K562 (cell line): ENCODE measurements at regions not wholly inside any gene's neighbourhood (a gene's known extent, or its start where the extent isn't known, plus 50 kb on each side); places are given as distances from the start of the nearest gene placed in this dataset.

ENCODE experiments used
- ATAC-seq: fragments of 200-7000 bp; cut with Tn5 transposase; 3 replicates; pipeline ENCODE4 v1.9.1; 2020; ENCODE audit warnings: moderate library complexity
- BruUV-seq: library from RNA; stranded (reverse); fragments of 400-500 nt; replicated peaks from 2 replicates; lab custom pipeline; 2021; lab: Mats Ljungman, UMichigan
- CTCF ChIA-PET: fragments of 300-600 bp; formaldehyde crosslinking; extraction: SDS; loops from one replicate; lab custom pipeline; 2021; ENCODE audit warnings: low intra/inter-chr PET ratio; lab: Yijun Ruan, JAX
- POLR2A ChIA-PET: fragments of 300-600, 350-650 bp; sonication (Branson Sonifier 250); formaldehyde crosslinking; extraction: SDS; loops from one replicate; lab custom pipeline; 2021; ENCODE audit warnings: antibody characterized with exemption, inconsistent platforms; lab: Yijun Ruan, JAX
- DNase-seq, 4 experiments: peaks; one replicate each; pipeline versions ENCODE4 v3.0.0 to v3.0.0-alpha.2; 2011 to 2018; ENCODE audit warnings: low spot score in 3 of 4, mixed read lengths in 3 of 4; ENCODE audit errors: extremely low read depth in 1 of 4
- FAIRE-seq: peaks from 2 replicates; lab custom pipeline; 2011; peaks lifted over from hg19 to GRCh38; lab: Jason Lieb, UNC
- H2AFZ ChIP-seq: 2 replicates; pipeline ENCODE4 v1.6.0; 2011; ENCODE audit warnings: low read depth, low read length, control low read depth, inconsistent platforms
- H3K27ac ChIP-seq: fragments of 200-600 bp; 3 replicates; pipeline ENCODE4 v1.8.0; 2011; ENCODE audit warnings: low read depth, mild to moderate bottlenecking, control low read depth, inconsistent platforms, low read length, moderate library complexity, mixed read lengths; ENCODE audit errors: extremely low read depth
- H3K27me3 ChIP-seq, 2 experiments: fragments of 300-600 bp in 1 of 2; 2 replicates in 1 of 2; 3 replicates in 1 of 2; pipeline versions ENCODE4 v1.6.0 to v1.8.0; 2011; ENCODE audit warnings: inconsistent platforms in 2 of 2, low read length in 2 of 2, mild to moderate bottlenecking in 1 of 2, mixed read lengths in 1 of 2, moderate library complexity in 1 of 2; ENCODE audit not compliant: control insufficient read depth in 2 of 2, insufficient read depth in 2 of 2
- H3K36me3 ChIP-seq: fragments of 300-600 bp; 3 replicates; pipeline ENCODE4 v1.8.0; 2011; ENCODE audit warnings: mild to moderate bottlenecking, low read length, inconsistent platforms; ENCODE audit not compliant: control insufficient read depth, insufficient read depth
- H3K4me1 ChIP-seq, 2 experiments: fragments of 200-600 bp in 1 of 2; replicated peaks in 1 of 2; 2 replicates in 1 of 2; 3 replicates in 1 of 2; pipeline versions ENCODE4 v1.5.1 to v1.8.0; 2011; ENCODE audit warnings: inconsistent platforms in 2 of 2, low read length in 2 of 2, mild to moderate bottlenecking in 1 of 2, mixed read lengths in 1 of 2, moderate library complexity in 1 of 2; ENCODE audit not compliant: control insufficient read depth in 2 of 2, insufficient read depth in 2 of 2
- H3K4me2 ChIP-seq: 2 replicates; pipeline ENCODE4 v1.6.1; 2011; ENCODE audit warnings: low read length, control low read depth, inconsistent platforms, mixed read lengths; ENCODE audit not compliant: insufficient read depth
- H3K4me3 ChIP-seq: fragments of 200-600 bp; sonication (generic), shearing (Covaris generic); 2 replicates; pipeline ENCODE4 v1.5.1; 2016; ENCODE audit warnings: control low read depth, inconsistent platforms
- H3K79me2 ChIP-seq: fragments of 200-600 bp; 3 replicates; pipeline ENCODE4 v1.8.0; 2011; ENCODE audit warnings: low read length, inconsistent platforms; ENCODE audit not compliant: control insufficient read depth, insufficient read depth
- H3K9ac ChIP-seq, 2 experiments: 2 replicates each; pipeline versions ENCODE4 v1.6.0 to v1.6.1; 2011; ENCODE audit warnings: low read depth in 2 of 2, low read length in 2 of 2, control low read depth in 1 of 2, inconsistent platforms in 1 of 2, mild to moderate bottlenecking in 1 of 2, mixed read lengths in 1 of 2; ENCODE audit not compliant: insufficient read depth in 1 of 2
- H3K9me1 ChIP-seq: one replicate; pipeline ENCODE4 v1.6.0; 2011; ENCODE audit warnings: inconsistent platforms, mild to moderate bottlenecking, low read length, moderate library complexity; ENCODE audit not compliant: control insufficient read depth, insufficient read depth
- H3K9me3 ChIP-seq: replicated peaks from 2 replicates; pipeline ENCODE4 v1.5.1; 2011; ENCODE audit warnings: low read depth, low read length, inconsistent platforms; ENCODE audit not compliant: control insufficient read depth, insufficient read depth
- H4K20me1 ChIP-seq: replicated peaks from 2 replicates; pipeline ENCODE4 v1.6.1; 2011; ENCODE audit warnings: low read length, inconsistent platforms, mixed read lengths; ENCODE audit not compliant: control insufficient read depth, insufficient read depth
- DMBX1 ChIP-seq: fragments of 250-450 bp; sonication (Bioruptor Pico); IDR thresholded peaks from 2 replicates; pipeline ENCODE4 v1.8.0; 2022; ENCODE audit warnings: inconsistent platforms, mild to moderate bottlenecking, moderate library complexity, borderline replicate concordance
- ELF1 ChIP-seq: fragments of 200-800 bp; sonication (Bioruptor generic); IDR thresholded peaks from 2 replicates; pipeline ENCODE4 v1.6.1; 2016; ENCODE audit warnings: missing genetic modification characterization, missing compliant biosample characterization
- FOXK1 ChIP-seq: sonication (generic); formaldehyde crosslinking; IDR thresholded peaks from 2 replicates; pipeline ENCODE4 v1.8.0; 2022; ENCODE audit warnings: missing genetic modification reagents, mild to moderate bottlenecking, borderline replicate concordance
- HLTF ChIP-seq: fragments of 450-650 bp; IDR thresholded peaks from 2 replicates; pipeline ENCODE4 v1.6.1; 2016
- KLF1 ChIP-seq: fragments of 450-650 bp; IDR thresholded peaks from 2 replicates; pipeline ENCODE4 v1.6.1; 2016; ENCODE audit warnings: missing genetic modification characterization, missing compliant biosample characterization
- PHF21A ChIP-seq: fragments of 450-650 bp; IDR thresholded peaks from 2 replicates; pipeline ENCODE4 v1.6.1; 2017; ENCODE audit warnings: low read depth, borderline replicate concordance
- TGIF2 ChIP-seq: sonication (generic); formaldehyde crosslinking; IDR thresholded peaks from 2 replicates; pipeline ENCODE4 v1.8.1; 2022; ENCODE audit warnings: mild to moderate bottlenecking, missing genetic modification reagents, moderate library complexity
- THAP12 ChIP-seq: fragments of 250-450 bp; sonication (Bioruptor Pico); IDR thresholded peaks from 2 replicates; pipeline ENCODE4 v1.9.0; 2021; ENCODE audit warnings: mild to moderate bottlenecking, inconsistent platforms
- ZFP36 ChIP-seq: fragments of 150-350 bp; IDR thresholded peaks from 2 replicates; pipeline ENCODE4 v1.6.1; 2018; ENCODE audit warnings: low read length, low read depth; ENCODE audit not compliant: partially characterized antibody
- ZNF217 ChIP-seq: sonication (generic); formaldehyde crosslinking; IDR thresholded peaks from 2 replicates; pipeline ENCODE4 v1.8.0; 2022; ENCODE audit warnings: mild to moderate bottlenecking, missing genetic modification reagents
- ZNF3 ChIP-seq: fragments of 250-450 bp; sonication (Bioruptor Pico); IDR thresholded peaks from 2 replicates; pipeline ENCODE4 v1.5.0; 2021; ENCODE audit warnings: mild to moderate bottlenecking, moderate library complexity
- ZNF311 ChIP-seq: fragments of 250-450 bp; sonication (Bioruptor Pico); IDR thresholded peaks from 2 replicates; pipeline ENCODE4 v1.4.0; 2020; ENCODE audit warnings: mild to moderate bottlenecking, moderate library complexity
- ZNF384 ChIP-seq: IDR thresholded peaks from 2 replicates; pipeline ENCODE4 v1.6.1; 2012; ENCODE audit warnings: low read depth, low read length, improper control_type of control experiment
- WGBS: fragments of 100-300 bp; shearing (Covaris generic); methylation state at CpG from one replicate; pipeline ENCODE4 v1.1.6; 2016; ENCODE audit warnings: low coverage, mixed read lengths; ENCODE audit not compliant: insufficient coverage; ENCODE audit errors: missing lambda C conversion rate; 5-methylcytosine and 5-hydroxymethylcytosine counted together
- in situ Hi-C: fragments of 300-500 bp; cut with MboI; formaldehyde crosslinking; loops from 4 replicates; pipeline ENCODE4 v1.15.0; 2018; ENCODE audit warnings: inconsistent platforms, mixed read lengths
- intact Hi-C: fragments of 100-400 bp; cut with micrococcal nuclease; formaldehyde crosslinking; loops from 2 replicates; pipeline ENCODE4 v1.14.2; 2022
- TF ChIP-seq, protein P1 (sequence below): IDR thresholded peaks from 2 replicates; pipeline ENCODE4 v1.6.1; 2011; ENCODE audit not compliant: insufficient read length; ENCODE audit errors: extremely low read depth

- no peaks in the 10 kb centered on the region for H3K27me3 ChIP-seq
- no TSS peak for BruUV-seq
- H3K27ac ChIP-seq: no peak overlapping the region
- no peak overlapping the region for H3K4me3 ChIP-seq
- ChIA-PET POLR2A (no interaction called here), CTCF (no interaction called here)
- H3K4me1 ChIP-seq: no peaks in the 10 kb centered on the region
- no peak for ATAC-seq
- H3K4me2 ChIP-seq: no peak overlapping the region
- in situ Hi-C loops: no loop called here
- H3K36me3 ChIP-seq: no peaks in the 10 kb centered on the region
- no peak overlapping the region for H2AFZ ChIP-seq
- no peaks in the 10 kb centered on the region for H3K9me3 ChIP-seq
- H3K9ac ChIP-seq: no peak overlapping the region
- intact Hi-C loops: no loop called here
- TF ChIP-seq PHF21A: no peak
- no peak for TF ChIP-seq ZNF217 (CRISPR knock-in tag)
- TF ChIP-seq, all 486 proteins: peak for 0
- Histone ChIP-seq H3K79me2 (no peaks in the 10 kb centered on the region), H4K20me1 (no peaks in the 10 kb centered on the region), H3K9me1 (no peaks in the 10 kb centered on the region)
- FAIRE-seq (no peak), DNase-seq (no peak)
- 0% methylated on average over 1 of the region's 1 CpG for WGBS
Observed at GRCh38 chr3:104474011-104474410, 892.7 kb upstream of the ALCAM start.

- POLR2A ChIA-PET: no interaction called here
- in situ Hi-C loops (no loop called here), intact Hi-C loops (no loop called here)
- no peak for DNase-seq
- no peak overlapping the region for H3K4me2 ChIP-seq
- BruUV-seq: no TSS peak
- FAIRE-seq: no peak
- no peaks in the 10 kb centered on the region for H3K9me3 ChIP-seq
- H3K27ac ChIP-seq: no peak overlapping the region
- H3K79me2 ChIP-seq: no peaks in the 10 kb centered on the region
- no peaks in the 10 kb centered on the region for H4K20me1 ChIP-seq
- H3K9me1 ChIP-seq: no peaks in the 10 kb centered on the region
- no peak overlapping the region for H2AFZ ChIP-seq
- no peaks in the 10 kb centered on the region for H3K36me3 ChIP-seq
- WGBS: 8% methylated on average over 18 of the region's 24 CpGs
- no peak overlapping the region for H3K4me3 ChIP-seq
- ATAC-seq: no peak
- H3K4me1 ChIP-seq: no peaks in the 10 kb centered on the region
- H3K27me3 ChIP-seq: no peaks in the 10 kb centered on the region
- CTCF ChIA-PET: no interaction called here
- H3K9ac ChIP-seq: no peak overlapping the region
- TF ChIP-seq, protein P1, sequence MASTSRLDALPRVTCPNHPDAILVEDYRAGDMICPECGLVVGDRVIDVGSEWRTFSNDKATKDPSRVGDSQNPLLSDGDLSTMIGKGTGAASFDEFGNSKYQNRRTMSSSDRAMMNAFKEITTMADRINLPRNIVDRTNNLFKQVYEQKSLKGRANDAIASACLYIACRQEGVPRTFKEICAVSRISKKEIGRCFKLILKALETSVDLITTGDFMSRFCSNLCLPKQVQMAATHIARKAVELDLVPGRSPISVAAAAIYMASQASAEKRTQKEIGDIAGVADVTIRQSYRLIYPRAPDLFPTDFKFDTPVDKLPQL: no peak
- TF ChIP-seq THAP12 (CRISPR knock-in tag) (no peak), TGIF2 (CRISPR knock-in tag) (no peak), ZNF384 (no peak), FOXK1 (CRISPR knock-in tag) (no peak), ZFP36 (no peak), DMBX1 (CRISPR knock-in tag) (no peak), ELF1 (tag) (no peak), ZNF311 (CRISPR knock-in tag) (no peak), HLTF (no peak), KLF1 (no peak), ZNF3 (CRISPR knock-in tag) (no peak)
Observed at GRCh38 chr3:104503022-104503421, 863.7 kb upstream of the ALCAM start.
